GM21529 (cell line): ENCODE measurements at regions not wholly inside any gene's neighbourhood (a gene's known extent, or its start where the extent isn't known, plus 50 kb on each side); places are given as distances from the start of the nearest gene placed in this dataset.

Experiments
- ATAC-seq: cut with Tn5 transposase; IDR thresholded peaks from one replicate; pipeline ENCODE4 v1.9.1; 2021; ENCODE audit not compliant: unreplicated experiment

GRCh38 chrX:148361641-148362040 lies 138.8 kb upstream of the AFF2 start:
- ATAC-seq: no peak

- no peak for ATAC-seq
These were observed 136.8 kb upstream of the AFF2 start for GRCh38 chrX:148363471-148364235.

- no peak for ATAC-seq
These were observed 135.2 kb upstream of the AFF2 start for GRCh38 chrX:148365233-148365632.

GRCh38 chrX:148371291-148371690 lies 129.1 kb upstream of the AFF2 start:
- no peak for ATAC-seq

GRCh38 chrX:148372925-148373324 lies 127.5 kb upstream of the AFF2 start:
- no peak for ATAC-seq

- ATAC-seq: no peak
These were observed 124.1 kb upstream of the AFF2 start for GRCh38 chrX:148376342-148376741.

- ATAC-seq: peak; percentile 8
These were observed 120.3 kb upstream of the AFF2 start for GRCh38 chrX:148380107-148380506.

GRCh38 chrX:148380650-148381561 lies 119.5 kb upstream of the AFF2 start:
- peak; percentile 92 for ATAC-seq

GRCh38 chrX:148381603-148382002 lies 118.8 kb upstream of the AFF2 start:
- peak; percentile 13 for ATAC-seq

- ATAC-seq: no peak
These were observed 117.4 kb upstream of the AFF2 start for GRCh38 chrX:148382983-148383382.

GRCh38 chrX:148385471-148385870 lies 114.9 kb upstream of the AFF2 start:
- no peak for ATAC-seq

GRCh38 chrX:148389629-148390028 lies 110.8 kb upstream of the AFF2 start:
- ATAC-seq: no peak

- no peak for ATAC-seq
These were observed 88.4 kb upstream of the AFF2 start for GRCh38 chrX:148412006-148412405.

GRCh38 chrX:148416142-148416541 lies 84.3 kb upstream of the AFF2 start:
- peak; percentile 59 for ATAC-seq

GRCh38 chrX:148416931-148417330 lies 83.5 kb upstream of the AFF2 start:
- ATAC-seq: no peak

- no peak for ATAC-seq
These were observed 82.5 kb upstream of the AFF2 start for GRCh38 chrX:148417934-148418333.

GRCh38 chrX:148422526-148422925 lies 77.9 kb upstream of the AFF2 start:
- ATAC-seq: no peak

GRCh38 chrX:148424570-148424969 lies 75.8 kb upstream of the AFF2 start:
- ATAC-seq: no peak

GRCh38 chrX:148426467-148426866 lies 74.0 kb upstream of the AFF2 start:
- no peak for ATAC-seq

GRCh38 chrX:148441387-148441786 lies 59.0 kb upstream of the AFF2 start:
- ATAC-seq: no peak

- ATAC-seq: no peak
These were observed 57.2 kb upstream of the AFF2 start for GRCh38 chrX:148443216-148443615.

- no peak for ATAC-seq
These were observed 51.7 kb upstream of the AFF2 start for GRCh38 chrX:148448686-148449085.
